AG04450 (cell line): ENCODE measurements at regions not wholly inside any gene's neighbourhood (a gene's known extent, or its start where the extent isn't known, plus 50 kb on each side); places are given as distances from the start of the nearest gene placed in this dataset.

Source experiments
- CTCF ChIA-PET: fragments of 300-600, 350-600 bp; formaldehyde crosslinking; extraction: SDS; loops from one replicate; lab custom pipeline; 2022; ENCODE audit warnings: antibody characterized with exemption, inconsistent platforms; lab: Charles Lee
- POLR2A ChIA-PET: fragments of 350-600 bp; formaldehyde crosslinking; extraction: SDS; loops from one replicate; lab custom pipeline; 2021; ENCODE audit warnings: antibody characterized with exemption, inconsistent platforms; lab: Yijun Ruan, JAX
- DNase-seq: peaks from one replicate; pipeline ENCODE4 v3.0.0-alpha.2; 2011; ENCODE audit warnings: low read depth, low spot score
- H3K27ac ChIP-seq: one replicate; pipeline ENCODE4 v1.5.1; 2012; ENCODE audit warnings: low read depth, low read length, control low read depth
- H3K27me3 ChIP-seq: one replicate; pipeline ENCODE4 v1.6.0; 2012; ENCODE audit warnings: low read length; ENCODE audit not compliant: control insufficient read depth, insufficient read depth
- H3K4me3 ChIP-seq: 2 replicates; pipeline ENCODE4 v1.5.1; 2011; ENCODE audit warnings: mild to moderate bottlenecking, low read depth, low read length, control low read depth
- H3K9me3 ChIP-seq: 2 replicates; pipeline ENCODE4 v1.5.1; 2012; ENCODE audit warnings: low read length; ENCODE audit not compliant: control insufficient read depth, insufficient read depth
- TF ChIP-seq, protein P1 (sequence below): IDR thresholded peaks from 2 replicates; pipeline ENCODE4 v1.5.1; 2011; ENCODE audit warnings: low read depth, low read length, control low read depth, inconsistent platforms

DNA sequence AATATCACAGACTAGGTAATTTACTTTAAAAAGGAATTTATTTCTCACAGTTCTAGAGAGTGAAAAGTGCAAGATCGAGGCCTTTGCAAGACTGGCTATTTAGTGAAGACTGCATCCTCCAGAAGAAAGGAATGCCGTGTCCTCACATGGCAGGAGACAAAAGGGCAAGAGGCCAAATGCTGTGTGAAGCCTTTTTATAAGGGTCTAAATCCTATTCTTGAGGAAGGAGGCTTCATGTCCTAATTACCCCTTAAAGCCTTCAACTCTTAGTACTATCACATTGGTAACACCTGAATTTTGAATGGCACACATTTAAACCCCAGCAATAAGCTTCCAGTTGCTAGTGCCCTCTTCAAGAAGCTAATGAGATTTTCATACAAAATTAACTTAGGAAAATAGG, 1882.3 kb upstream of the PIK3C3 start:
- CTCF ChIA-PET = no interaction called here
- POLR2A ChIA-PET = no interaction called here
- Histone ChIP-seq H3K27ac (no peak overlapping the region), H3K27me3 (no peaks in the 10 kb centered on the region), H3K4me3 (no peak overlapping the region), H3K9me3 (no peaks in the 10 kb centered on the region)
- TF ChIP-seq, protein P1, sequence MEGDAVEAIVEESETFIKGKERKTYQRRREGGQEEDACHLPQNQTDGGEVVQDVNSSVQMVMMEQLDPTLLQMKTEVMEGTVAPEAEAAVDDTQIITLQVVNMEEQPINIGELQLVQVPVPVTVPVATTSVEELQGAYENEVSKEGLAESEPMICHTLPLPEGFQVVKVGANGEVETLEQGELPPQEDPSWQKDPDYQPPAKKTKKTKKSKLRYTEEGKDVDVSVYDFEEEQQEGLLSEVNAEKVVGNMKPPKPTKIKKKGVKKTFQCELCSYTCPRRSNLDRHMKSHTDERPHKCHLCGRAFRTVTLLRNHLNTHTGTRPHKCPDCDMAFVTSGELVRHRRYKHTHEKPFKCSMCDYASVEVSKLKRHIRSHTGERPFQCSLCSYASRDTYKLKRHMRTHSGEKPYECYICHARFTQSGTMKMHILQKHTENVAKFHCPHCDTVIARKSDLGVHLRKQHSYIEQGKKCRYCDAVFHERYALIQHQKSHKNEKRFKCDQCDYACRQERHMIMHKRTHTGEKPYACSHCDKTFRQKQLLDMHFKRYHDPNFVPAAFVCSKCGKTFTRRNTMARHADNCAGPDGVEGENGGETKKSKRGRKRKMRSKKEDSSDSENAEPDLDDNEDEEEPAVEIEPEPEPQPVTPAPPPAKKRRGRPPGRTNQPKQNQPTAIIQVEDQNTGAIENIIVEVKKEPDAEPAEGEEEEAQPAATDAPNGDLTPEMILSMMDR = no peak
- no peak for DNase-seq

DNA sequence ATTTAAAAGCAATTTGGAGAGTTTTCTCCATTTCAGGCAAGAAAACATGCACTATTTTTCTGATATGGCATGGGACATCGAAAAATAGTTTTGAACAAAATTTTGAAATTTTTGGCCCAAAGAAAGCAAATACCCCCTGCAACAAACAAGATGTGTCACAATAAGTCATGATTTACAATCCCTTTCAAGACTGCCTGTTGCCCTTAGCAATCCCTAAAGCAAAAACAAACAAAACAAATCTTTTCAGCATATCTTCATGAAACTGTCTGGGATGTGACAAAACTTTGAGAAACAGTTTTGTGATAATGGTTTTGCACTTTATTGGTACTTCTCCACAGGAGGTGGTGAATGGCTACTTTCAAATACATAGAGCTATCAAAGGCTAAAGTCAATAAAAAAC, 1888.7 kb upstream of the PIK3C3 start:
- ChIA-PET CTCF (interaction anchor here (0.7 kb wide), 1 partner anchor 335 kb away, joined by 3 read pairs; no protein-coding TSS in a partner anchor), POLR2A (no interaction called here)
- no peak overlapping the region for H3K4me3 ChIP-seq
- no peak for DNase-seq
- TF ChIP-seq, protein P1 = no peak
- no peaks in the 10 kb centered on the region for H3K27me3 ChIP-seq
- H3K9me3 ChIP-seq = no peaks in the 10 kb centered on the region
- no peak overlapping the region for H3K27ac ChIP-seq

DNA sequence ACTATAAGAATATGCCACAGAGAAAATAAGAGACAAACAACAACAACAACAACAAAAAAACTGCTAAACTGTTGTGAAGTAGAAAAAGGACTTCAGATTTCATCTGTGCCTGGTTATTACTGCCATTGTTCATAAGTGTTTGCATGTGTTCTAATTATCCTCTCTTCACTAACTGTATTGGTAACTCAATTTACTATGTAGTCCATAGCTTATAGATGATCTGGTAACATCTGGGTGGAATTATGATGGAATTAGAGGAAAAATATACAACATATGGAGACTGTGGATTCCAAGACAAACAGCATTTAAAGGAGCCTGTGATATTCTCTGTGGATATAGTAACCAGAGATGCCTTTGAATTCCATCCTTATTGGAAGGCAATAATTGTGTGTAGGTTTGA, 1891.5 kb upstream of the PIK3C3 start:
- H3K27me3 ChIP-seq = no peaks in the 10 kb centered on the region
- DNase-seq = no peak
- TF ChIP-seq, protein P1 = no peak
- H3K9me3 ChIP-seq = no peaks in the 10 kb centered on the region
- ChIA-PET POLR2A (no interaction called here), CTCF (no interaction called here)
- no peak overlapping the region for H3K4me3 ChIP-seq
- H3K27ac ChIP-seq = no peak overlapping the region

DNA sequence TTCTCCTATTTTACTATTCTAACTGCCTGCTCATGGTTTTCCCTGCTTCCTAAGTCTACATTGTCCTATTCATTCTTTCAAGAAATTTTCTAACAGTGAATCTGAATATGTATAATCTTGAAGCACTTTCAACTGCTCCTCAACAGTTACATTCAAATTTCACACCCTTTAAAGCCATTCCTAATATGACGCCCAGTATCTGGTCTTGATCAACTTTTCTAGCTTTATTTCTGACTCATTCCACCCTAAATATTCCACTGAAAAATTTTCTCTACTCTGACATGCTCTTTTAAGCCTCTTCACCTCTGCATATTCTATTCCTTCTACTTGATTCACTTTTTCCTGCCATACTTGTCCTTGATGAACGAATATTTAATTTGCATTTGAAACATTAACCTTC, 1893.9 kb upstream of the PIK3C3 start:
- ChIA-PET CTCF (no interaction called here), POLR2A (no interaction called here)
- no peak for DNase-seq
- TF ChIP-seq, protein P1 = no peak
- Histone ChIP-seq H3K9me3 (no peaks in the 10 kb centered on the region), H3K27me3 (no peaks in the 10 kb centered on the region), H3K4me3 (no peak overlapping the region), H3K27ac (no peak overlapping the region)

DNA sequence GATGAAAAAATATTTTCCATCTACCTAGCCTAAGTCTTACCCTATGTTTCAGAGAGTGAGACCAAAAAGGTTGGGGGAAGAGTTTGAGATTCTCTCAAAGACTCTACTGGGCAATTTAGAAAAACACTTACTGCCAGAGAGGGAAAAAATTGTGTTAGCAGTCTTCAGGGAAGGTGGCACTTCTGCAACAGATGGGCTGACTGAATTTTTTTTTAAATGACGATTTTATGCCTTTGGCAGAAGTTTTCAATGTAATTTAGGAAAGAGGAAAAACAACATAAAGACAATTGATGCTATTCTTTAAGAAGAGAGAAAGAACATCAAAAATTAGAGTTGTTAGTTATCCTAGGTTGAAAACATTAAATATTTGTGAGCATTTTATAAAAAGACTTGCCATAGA, 1894.5 kb upstream of the PIK3C3 start:
- POLR2A ChIA-PET = no interaction called here
- CTCF ChIA-PET = no interaction called here
- H3K4me3 ChIP-seq = no peak overlapping the region

More for the DNA sequence above, 1894.5 kb upstream of the PIK3C3 start:
- no peak for DNase-seq
- Histone ChIP-seq H3K27ac (no peak overlapping the region), H3K27me3 (no peaks in the 10 kb centered on the region), H3K9me3 (no peaks in the 10 kb centered on the region)
- TF ChIP-seq, protein P1 = no peak
